ENCODE measurements at regions not wholly inside any gene's neighbourhood (a gene's known extent, or its start where the extent isn't known, plus 50 kb on each side); places are given as distances from the start of the nearest gene placed in this dataset.

- intact Hi-C loops (cut with micrococcal nuclease; ENCODE audit: unreplicated experiment), result no loop called here
- Histone ChIP-seq H3K79me2 (ENCODE audit: low read depth) (no peaks in the 10 kb centered on the region), H4K20me1 (ENCODE audit: insufficient read depth) (no peaks in the 10 kb centered on the region), H3K27me3 (ENCODE audit: insufficient read depth, low read depth) (no peaks in the 10 kb centered on the region), H3K9me3 (ENCODE audit: insufficient read depth, low read depth) (no peaks in the 10 kb centered on the region), H3K4me1 (replicated peaks; ENCODE audit: insufficient read depth) (no peaks in the 10 kb centered on the region), H3K4me2 (no peak overlapping the region), H3K36me3 (ENCODE audit: low read depth) (no peaks in the 10 kb centered on the region), H3K9me2 (ENCODE audit: insufficient read depth) (no peaks in the 10 kb centered on the region), H3K27ac (no peak overlapping the region), H2AFZ (no peak overlapping the region), H3F3A (ENCODE audit: insufficient read depth, low read depth) (no peaks in the 10 kb centered on the region), H3K4me3 (no peak overlapping the region)
- TF ChIP-seq EZH2 (IDR thresholded peaks at IDR 0.05; ENCODE audit: low read depth), result no peak
- TF ChIP-seq, protein P1, sequence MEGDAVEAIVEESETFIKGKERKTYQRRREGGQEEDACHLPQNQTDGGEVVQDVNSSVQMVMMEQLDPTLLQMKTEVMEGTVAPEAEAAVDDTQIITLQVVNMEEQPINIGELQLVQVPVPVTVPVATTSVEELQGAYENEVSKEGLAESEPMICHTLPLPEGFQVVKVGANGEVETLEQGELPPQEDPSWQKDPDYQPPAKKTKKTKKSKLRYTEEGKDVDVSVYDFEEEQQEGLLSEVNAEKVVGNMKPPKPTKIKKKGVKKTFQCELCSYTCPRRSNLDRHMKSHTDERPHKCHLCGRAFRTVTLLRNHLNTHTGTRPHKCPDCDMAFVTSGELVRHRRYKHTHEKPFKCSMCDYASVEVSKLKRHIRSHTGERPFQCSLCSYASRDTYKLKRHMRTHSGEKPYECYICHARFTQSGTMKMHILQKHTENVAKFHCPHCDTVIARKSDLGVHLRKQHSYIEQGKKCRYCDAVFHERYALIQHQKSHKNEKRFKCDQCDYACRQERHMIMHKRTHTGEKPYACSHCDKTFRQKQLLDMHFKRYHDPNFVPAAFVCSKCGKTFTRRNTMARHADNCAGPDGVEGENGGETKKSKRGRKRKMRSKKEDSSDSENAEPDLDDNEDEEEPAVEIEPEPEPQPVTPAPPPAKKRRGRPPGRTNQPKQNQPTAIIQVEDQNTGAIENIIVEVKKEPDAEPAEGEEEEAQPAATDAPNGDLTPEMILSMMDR (conservative IDR thresholded peaks at IDR 0.05), result no peak
- BruUV-seq (replicated peaks), result no TSS peak
- ChIA-PET CTCF (no interaction called here), POLR2A (ENCODE audit: unreplicated experiment) (no interaction called here)
- DNase-seq, result no peak
Measured at GRCh38 chr9:81351166-81351565, 338.2 kb downstream of the TLE1 start.

DNA sequence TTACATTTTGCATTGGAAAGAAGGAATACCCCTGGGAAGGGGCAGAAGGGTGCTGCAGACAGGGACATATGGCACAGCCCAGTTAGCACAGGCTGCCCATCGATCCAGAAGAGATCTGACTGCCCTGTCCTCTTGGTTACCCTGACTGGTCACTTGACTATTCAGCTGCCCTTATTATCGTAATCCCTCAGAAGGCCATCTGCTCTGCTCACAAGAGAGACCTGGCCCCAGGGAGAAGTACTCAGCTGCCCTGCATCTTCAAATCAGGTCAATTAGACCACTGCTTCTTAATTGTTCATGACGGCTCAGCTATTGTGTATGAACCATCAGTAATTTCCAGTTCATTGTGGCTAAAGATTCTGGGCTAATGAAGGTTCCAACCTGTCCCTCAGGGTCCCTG is 345.0 kb downstream of the TLE1 start:
- Histone ChIP-seq H3K27ac (no peak overlapping the region), H3K9me3 (ENCODE audit: insufficient read depth, low read depth) (no peaks in the 10 kb centered on the region), H3F3A (ENCODE audit: insufficient read depth, low read depth) (no peaks in the 10 kb centered on the region), H3K9me2 (ENCODE audit: insufficient read depth) (no peaks in the 10 kb centered on the region), H3K4me1 (replicated peaks; ENCODE audit: insufficient read depth) (no peaks in the 10 kb centered on the region), H2AFZ (no peak overlapping the region), H3K79me2 (ENCODE audit: low read depth) (no peaks in the 10 kb centered on the region), H4K20me1 (ENCODE audit: insufficient read depth) (no peaks in the 10 kb centered on the region), H3K4me2 (no peak overlapping the region), H3K4me3 (no peak overlapping the region), H3K36me3 (ENCODE audit: low read depth) (no peaks in the 10 kb centered on the region), H3K27me3 (ENCODE audit: insufficient read depth, low read depth) (no peaks in the 10 kb centered on the region)
- BruUV-seq (replicated peaks), result no TSS peak
- TF ChIP-seq, protein P1 (conservative IDR thresholded peaks at IDR 0.05), result no peak
- no peak for TF ChIP-seq EZH2 (IDR thresholded peaks at IDR 0.05; ENCODE audit: low read depth)
- ChIA-PET POLR2A (ENCODE audit: unreplicated experiment) (no interaction called here), CTCF (no interaction called here)
- intact Hi-C loops (cut with micrococcal nuclease; ENCODE audit: unreplicated experiment), result no loop called here
- no peak for DNase-seq

DNA sequence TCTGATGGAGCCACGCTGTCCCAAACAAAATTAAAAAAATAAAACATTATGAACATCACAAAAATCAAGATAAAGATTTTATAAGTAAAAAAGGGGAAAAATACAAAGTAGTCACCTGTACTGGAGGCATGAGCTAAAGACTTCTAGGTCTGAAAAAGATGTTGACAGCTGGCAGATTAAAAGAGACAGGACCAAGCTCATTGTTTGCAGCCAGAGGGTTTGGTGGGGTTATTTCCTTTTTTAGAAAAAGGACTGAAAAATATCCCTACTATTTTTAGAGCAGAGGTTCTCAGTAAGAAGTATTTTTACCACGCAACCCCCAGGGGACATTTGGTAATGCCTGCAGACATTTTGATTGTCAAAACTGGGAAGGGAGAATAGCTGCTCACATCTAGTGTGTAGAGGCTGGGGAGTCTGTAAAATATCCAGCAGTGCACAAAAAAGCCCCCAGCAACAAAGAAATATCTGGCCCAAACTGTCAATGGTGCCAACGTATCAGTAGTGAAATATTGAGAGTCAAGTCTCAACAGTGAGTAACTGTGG is 353.4 kb downstream of the TLE1 start:
- H3K27me3 ChIP-seq (ENCODE audit: insufficient read depth, low read depth), result no peaks in the 10 kb centered on the region
- CTCF ChIA-PET, result no interaction called here

More for the DNA sequence above, 353.4 kb downstream of the TLE1 start:
- POLR2A ChIA-PET (ENCODE audit: unreplicated experiment), result no interaction called here
- no TSS peak for BruUV-seq (replicated peaks)
- Histone ChIP-seq H4K20me1 (ENCODE audit: insufficient read depth) (no peaks in the 10 kb centered on the region), H3K27ac (no peak overlapping the region), H3K4me1 (replicated peaks; ENCODE audit: insufficient read depth) (no peaks in the 10 kb centered on the region), H3K79me2 (ENCODE audit: low read depth) (no peaks in the 10 kb centered on the region), H3K4me2 (no peak overlapping the region), H3K4me3 (no peak overlapping the region), H2AFZ (no peak overlapping the region), H3K36me3 (ENCODE audit: low read depth) (no peaks in the 10 kb centered on the region), H3F3A (ENCODE audit: insufficient read depth, low read depth) (no peaks in the 10 kb centered on the region), H3K9me2 (ENCODE audit: insufficient read depth) (no peaks in the 10 kb centered on the region), H3K9me3 (ENCODE audit: insufficient read depth, low read depth) (peaks cover 18% of the 10 kb centered on the region)
- intact Hi-C loops (cut with micrococcal nuclease; ENCODE audit: unreplicated experiment), result no loop called here
- TF ChIP-seq EZH2 (IDR thresholded peaks at IDR 0.05; ENCODE audit: low read depth), result no peak
- TF ChIP-seq, protein P1 (conservative IDR thresholded peaks at IDR 0.05), result no peak
- no peak for DNase-seq
